ENCODE measurements at regions not wholly inside any gene's neighbourhood (a gene's known extent, or its start where the extent isn't known, plus 50 kb on each side); places are given as distances from the start of the nearest gene placed in this dataset.

DNA sequence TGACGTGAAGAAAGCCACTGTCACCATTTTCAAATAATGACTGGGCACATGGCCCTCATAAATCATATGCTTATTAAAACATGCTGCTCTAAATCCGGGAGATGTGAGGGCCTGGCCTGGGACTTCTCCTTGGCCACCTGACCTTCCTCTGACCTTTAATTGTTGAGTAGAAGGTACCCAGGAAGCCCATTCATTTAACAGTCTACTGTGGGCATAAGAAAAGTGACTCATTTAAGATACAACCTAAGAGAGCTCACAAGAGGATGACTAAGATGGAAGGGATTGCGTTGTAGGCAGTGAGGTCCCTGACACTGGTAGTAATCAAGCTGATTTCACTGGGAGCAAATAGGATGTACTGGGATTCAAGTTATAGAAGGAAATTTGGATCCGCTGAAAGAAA is 203.4 kb upstream of the GPR26 start:
- no peak for DNase-seq

DNA sequence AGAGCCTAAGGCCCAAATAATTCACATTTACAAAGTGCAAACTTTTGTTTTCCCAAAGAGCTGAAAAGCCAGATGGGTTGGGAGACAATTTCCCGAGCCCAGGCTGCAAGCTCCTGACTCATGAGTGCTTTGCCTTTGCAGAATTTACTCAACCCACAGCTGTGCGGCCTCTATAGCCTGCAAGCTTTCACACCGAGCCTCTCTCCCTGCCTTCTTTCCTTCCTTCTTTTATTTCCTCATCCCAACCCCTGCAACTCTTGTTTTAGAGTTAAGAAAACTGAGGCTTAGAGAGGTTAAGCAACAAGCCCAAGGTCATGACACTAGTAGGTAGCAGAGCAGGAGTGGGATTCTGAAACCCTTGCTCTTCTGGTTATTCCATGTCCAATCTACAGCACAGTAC is 203.0 kb upstream of the GPR26 start:
- no peak for DNase-seq

DNA sequence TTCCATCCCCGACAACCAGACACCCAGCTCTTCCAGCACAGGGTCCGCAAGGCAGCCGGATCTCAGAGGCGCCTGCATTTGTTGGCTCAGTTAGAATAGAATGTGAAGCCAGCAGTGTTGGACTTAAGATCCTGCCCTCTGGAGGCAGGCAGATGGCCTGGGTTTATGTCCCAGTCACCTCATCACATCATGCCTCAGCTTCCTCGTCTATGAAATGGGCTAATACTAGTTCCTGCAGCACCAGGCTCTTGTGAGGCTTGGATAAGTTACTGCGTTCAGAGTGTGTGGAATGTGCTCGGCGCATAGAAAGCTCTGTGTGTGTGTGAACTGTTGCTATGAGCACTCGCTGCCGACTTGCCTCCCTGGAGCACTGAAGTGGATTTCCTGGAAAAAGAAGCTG is 202.5 kb upstream of the GPR26 start:
- no peak for DNase-seq

DNA sequence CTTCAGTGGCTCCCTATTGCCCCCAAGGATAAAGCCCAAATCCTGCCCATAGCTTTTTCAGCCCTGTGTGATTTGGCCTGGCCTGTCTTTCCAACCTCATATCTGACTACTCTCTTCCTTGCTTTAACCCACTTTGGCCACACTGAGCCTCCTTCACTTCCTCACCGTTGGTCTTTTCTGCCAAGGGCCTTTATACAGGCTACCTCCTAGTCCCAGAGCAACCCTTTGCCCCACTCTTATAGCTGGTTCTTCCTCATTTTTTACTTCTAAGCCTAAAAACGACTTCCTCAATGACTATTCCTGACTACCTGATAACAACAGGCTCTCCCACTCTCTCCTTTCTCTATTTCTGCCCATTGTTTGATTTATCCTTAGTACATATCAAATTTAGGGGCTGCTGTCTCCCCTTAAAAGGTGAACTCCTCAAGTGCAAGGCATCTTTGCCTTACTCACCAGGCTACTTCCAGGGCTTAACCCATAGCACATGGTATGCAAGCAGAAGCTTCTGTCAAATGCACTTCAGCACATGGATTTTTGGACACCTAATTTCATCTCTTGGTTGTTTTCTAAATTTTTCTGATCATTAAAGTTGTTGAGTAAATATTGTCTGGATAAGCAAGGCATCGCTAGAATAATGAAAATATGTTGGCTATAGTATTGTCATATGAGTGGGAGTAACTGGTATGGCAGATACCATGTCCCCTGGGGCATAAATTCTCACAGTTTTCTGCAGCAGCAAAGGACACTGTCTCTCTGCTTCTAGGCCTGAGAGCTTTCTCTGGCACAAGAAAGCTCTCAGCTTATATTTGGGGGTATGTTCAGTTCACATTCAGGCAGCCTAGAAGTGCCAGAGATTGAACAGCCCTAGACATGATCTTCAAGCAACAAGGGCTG is 201.5 kb upstream of the GPR26 start:
- no peak for DNase-seq

DNA sequence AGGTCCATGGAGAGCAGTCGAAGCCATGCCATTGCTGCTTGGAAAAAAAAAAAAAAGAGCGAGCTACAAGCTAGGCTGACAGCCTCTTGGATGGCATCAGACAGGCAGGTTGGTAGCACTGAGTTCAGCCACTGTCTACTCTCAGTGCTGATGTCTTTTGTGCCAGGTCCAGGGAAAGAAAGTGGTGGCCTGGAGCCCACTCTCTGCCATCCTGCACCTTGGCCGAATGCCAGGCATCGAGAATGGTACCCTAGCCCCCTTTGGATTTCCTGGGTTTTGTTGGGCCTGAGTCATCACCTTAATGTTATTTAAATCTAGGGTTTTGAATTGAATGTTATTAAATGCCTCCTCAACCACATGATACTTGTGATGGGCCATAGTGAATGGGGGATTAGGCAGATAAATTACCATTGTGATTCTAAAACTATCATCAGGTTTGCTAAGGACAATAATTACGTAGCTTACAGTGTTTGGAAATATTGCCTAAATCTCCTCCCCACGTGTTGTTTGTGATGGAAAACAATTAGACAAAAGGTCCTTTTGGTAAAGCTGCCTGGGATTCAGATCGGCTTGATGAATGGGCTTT is 195.7 kb upstream of the GPR26 start:
- no peak for DNase-seq

DNA sequence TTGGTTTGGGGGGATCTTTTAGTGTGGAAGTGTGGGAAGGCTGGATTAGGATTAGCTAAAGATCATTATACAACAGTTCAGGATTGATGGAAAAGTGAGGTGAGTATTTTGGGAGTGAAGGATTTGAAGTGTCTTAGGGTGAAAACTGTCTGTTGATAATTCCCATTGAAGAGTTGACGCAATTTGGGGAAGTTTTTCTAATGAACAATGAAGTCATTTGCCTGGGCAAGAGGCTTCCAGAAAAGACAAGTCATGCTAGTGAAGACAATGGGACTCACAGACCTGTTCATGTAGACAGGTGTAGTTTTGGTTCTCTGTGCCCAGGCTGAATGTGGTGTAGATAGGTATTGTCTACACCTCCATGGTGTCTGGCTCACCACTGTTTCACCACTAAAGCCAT is 194.3 kb upstream of the GPR26 start:
- no peak for DNase-seq

DNA sequence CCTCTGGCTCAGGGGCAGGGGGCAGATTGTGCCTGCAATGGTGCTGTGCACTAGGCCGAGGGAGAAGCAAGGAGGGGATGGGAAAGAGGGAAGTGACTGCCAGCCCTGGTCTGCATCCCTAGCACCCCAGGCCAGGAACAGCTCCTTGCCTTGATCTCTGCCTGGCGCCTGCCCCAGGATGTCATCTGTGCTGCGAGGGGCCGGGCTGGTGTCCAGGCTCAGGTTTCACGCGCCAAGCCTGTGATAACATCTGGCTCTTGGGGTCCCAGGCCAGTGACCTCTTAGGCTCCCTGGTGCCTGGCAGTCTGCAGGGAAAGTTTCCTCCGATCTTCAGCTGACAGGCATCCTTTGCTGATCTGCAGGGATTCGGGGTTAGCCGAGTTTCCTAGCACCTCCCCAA is 193.5 kb upstream of the GPR26 start:
- DNase-seq, result no peak

DNA sequence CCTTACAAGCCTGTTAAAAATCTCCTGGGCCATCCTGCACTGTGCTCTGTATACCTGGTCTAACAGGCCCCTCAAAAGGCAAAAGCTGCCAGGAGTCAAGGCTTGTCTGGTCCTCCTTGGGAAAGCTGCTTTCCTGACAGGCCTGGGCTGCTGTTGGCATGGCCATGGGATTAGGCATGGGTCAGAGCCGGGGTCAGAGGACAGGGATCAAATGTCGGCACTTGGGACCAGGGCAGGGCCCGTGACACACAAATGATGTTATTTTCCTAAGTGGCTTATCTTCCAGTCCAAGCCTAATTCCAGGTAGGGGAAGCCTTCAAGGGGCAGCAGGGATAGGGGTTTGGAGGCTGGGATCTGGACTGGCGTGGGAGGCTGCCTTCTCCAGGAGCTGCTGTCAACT is 191.5 kb upstream of the GPR26 start:
- DNase-seq, result no peak

DNA sequence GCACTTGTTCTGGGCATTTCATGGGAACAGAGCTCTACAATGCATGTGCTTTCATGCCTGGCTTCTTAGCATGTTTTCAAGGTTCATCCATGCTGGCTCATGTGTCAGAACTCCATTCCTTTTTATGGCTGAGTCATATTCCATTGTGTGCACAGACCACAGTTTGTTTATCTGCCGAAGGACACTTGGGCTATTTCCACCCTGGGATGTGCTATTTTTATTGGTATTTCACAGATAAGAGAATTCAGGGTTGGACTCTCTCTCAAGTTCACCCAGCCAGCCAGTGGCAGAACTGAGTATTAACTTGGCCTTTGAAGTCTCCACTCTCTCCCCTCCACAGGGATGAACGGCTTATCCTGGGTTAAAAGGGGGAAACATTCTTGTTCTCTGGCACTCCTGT is 190.7 kb upstream of the GPR26 start:
- no peak for DNase-seq

DNA sequence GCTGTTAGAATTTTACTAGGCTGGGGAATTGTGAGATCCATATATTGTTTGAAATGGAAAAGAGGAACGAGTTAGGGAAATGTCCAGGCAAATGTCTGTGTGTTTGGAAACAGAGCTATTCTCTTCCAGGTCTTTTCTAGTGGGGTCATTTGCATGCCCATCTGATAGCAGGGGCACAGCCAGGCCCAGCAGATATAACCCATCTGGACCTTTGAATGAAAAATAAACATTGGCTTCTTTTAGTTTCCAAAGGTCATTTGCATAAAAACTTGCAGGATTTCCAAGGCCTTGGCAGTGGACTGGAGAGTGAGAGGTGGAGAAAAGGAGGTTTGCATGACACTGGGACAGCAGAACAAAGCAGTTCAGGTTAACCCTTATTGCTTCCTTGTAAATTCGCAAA is 188.0 kb upstream of the GPR26 start:
- DNase-seq, result no peak

DNA sequence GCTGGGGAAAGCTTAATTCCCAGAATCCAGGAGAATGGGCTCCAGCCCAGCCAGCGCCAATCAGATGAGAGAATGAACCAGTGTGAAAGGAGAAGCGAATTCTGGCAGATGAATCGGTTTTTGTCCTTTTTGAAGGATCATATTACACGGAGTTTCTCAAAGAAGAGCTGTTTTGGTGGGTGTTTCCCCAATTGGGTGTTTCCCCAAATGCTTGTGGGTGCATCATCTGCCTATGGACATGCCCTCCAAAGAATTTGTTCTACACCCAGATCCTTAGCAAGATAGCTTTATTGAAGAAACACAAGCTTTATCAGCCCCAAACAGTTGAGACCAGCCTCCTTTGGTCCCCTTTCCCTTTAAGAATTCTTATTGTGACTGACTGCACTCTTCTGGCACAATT is 186.5 kb upstream of the GPR26 start:
- DNase-seq, result no peak

DNA sequence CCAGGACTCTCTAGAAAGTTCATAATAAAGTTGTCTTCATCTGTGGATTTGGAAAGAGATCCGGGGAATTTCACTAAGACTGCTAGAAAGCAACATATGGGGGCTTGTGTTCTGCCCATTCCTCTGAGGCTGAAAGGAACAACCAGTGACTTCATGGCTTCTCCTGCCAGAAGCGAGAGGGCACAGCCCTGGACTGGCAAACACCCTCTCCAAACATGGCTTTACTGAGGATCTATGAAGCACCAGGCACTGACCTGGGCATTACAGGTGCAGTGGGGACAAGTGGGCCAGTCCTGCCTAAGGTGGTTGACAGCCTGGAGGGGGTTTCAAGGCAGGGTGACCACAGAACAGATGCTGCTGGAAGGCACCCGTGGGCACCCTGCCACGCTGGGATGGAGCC is 185.8 kb upstream of the GPR26 start:
- DNase-seq, result no peak

DNA sequence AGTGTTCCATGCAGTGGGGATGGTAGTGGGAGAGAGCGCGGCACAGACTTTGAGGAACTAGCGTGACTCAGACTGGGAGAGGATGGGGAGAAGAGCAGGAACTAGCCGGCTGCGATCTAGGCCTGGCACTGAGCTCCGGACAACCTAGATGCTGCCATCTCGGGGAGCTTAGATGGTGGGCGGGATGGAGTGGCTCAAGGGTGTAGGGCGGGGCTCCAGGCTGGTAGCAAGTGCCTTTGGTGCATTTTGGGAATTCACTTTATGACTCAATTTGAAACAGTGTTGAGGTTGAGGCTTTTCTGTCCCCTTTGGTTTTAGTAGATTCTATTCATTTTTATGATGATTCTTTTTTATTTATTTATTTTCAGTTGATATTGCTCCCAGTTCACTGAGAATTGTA is 185.3 kb upstream of the GPR26 start:
- no peak for DNase-seq

DNA sequence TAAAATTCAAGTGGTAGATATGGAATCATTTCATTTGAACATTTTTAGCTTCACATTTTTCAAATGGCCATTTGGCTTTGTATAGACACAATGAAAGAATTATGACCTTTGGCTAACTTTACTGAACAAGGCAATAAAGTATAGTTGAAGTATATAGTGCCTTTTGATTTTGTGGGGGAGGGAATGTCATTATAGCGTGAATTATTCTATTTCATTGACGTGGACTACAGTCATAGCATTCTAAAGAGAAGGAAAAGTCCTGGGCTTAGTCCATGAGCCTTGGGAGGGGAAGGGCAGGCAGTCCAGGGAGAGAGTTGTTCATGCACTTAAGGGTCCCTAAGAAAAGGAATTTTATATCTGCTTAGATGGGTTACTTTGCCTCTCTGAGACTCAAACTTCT is 181.4 kb upstream of the GPR26 start:
- DNase-seq, result no peak

DNA sequence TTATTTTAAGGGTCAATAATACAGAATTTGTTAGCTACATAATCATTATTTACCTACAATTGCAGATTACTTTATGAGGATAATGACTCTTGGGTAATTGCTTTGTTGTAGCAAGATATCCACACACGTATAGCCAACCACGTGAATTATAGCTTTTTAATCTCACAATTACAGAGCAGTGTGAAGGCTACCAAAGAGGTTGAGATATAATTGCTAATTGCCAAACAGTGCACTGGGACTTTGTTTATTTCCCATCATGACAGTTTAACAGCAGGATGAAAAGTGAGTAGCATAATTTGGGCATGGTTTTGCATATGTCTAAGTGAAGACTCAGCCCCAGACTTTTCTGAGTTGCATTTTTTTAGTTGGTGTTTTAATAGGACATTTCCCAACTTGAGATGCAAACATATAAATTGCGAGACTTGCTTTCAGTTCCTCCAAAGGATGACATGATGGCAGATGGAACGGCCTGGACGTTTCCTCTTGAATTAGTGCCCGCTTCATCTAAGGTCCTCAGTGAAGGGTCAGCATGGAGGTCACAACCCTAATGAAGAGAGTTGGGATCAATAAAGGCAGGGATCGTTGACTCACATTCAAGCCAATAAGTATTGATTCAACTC is 180.7 kb upstream of the GPR26 start:
- no peak for DNase-seq

DNA sequence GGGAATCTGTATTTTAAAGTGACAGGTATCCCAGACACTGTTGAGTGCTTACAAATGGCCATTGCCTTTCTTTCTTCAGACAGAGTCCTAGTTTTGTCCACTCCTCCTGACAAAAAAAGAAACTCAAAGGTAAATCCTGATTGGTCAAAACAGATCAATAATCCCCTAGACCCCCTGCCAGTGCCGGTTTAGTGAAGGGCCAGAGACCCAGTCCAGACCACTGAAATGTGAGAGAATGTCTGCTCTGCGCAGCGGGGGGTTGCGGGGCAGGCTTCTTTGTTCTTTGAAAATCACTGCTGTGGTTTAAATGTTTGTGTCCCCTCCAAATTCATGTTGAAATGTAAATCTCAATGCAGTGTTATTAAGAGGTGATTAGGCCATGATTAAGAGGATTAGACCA is 177.7 kb upstream of the GPR26 start:
- DNase-seq, result no peak

DNA sequence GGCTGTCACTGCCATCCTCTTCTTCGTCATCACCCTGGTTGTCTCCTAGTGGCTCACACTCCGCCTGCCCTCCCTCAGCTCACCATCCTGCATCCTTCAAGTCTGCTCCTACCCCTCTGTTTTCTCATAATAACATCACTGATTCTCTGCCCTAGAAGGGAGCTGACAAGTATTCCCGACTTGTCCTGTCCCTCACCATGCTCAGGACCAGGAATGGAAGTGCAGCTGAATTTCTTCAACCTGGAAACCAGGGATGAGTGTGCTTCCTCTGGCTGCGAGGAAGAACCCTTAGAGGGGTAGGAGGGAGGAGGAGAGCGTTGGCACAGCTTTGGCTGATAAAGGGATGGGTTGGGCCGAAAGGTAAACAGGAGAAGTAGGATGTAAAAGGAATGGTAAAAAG is 174.8 kb upstream of the GPR26 start:
- DNase-seq, result no peak

DNA sequence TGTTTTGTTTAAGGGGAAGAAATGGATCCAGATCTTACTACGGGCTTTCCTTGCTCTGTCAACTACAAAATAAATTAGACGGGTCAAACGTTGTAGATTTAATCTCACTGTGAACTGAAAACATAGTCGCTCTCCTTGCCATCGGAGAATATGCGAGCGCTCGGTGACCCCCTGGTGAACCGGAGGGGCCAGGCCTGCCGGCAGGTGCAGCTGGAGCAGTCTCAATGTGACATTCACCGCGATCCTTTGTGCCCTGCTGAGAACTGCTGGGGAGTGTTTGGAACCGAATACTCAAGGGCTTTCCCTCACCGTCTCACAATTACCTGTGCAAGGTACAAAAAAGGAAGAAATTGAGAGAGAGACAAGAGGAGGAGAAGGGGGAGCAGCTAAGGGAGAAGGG is 174.1 kb upstream of the GPR26 start:
- no peak for DNase-seq

DNA sequence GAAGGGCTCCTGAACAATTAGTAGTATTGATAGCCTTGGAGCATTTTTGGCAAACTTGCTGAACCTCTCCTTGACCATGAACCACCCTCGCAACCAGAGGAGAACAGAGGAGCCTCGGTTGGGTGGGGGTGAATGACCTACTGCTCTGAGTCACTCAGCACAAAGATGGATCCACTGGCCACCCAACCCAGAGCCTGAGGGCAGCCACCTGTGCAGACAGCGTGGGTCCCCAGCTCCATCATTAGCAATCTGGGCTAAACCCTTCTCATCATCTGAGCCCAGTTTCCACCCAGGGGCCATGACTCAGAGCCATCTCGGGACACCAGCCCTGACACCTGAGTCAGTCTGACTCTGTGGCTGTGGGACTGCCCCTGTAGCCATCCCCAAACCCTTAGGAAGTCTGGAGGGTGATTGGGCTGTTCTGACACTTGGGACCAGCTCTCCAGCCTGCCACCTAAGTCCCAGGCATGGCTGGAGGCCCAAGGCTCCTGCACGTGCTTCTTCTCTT is 171.8 kb upstream of the GPR26 start:
- DNase-seq, result no peak

DNA sequence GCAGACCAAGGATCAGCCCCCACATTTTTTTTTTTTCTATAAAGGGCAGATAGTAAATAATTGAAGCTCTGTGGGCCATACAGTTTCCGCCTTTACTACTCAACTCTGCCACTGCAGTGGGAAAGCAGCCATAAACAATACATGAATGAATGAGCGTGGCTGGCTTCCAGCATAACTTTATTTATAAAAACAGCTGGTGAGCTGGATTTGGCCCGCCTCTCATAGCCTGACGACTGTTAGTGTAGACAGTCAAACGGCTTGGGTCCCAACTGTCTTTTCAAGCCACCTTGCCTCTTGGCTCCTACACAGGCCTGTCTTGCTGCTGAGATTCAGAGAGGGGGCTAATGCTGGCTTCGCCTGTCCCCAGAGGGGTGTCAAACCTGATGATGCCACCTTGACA is 169.8 kb upstream of the GPR26 start:
- DNase-seq, result no peak

DNA sequence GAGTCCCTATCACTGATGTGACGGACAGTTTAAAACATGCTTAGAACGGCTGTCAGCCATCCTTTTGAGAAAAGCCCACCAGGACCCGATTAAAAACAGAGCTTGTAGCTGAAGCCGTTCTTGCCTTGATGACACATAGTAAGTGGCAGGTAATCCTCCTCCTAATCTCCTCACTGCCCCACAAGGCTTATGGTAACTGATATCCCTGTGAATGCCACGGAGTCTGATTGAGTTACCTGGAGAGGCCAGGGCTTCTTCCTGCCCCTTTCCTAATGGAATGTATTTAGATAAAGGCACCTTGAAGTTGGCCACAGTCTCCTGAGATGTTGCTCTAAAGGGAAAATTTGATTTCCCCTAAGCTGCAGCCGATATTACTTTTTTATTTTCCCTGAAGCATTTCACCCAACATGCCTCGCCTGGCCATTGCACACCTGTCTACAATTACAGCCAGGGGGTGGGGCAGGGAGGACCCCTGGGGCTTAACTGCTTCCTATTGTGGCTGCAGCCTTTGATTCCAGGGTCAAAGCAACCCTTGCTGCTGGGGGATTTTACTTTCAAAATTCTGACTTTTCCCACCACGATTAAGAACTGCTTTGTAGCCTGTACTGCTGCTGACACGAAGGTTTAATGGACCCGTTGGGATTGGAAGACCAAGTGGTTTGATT is 169.0 kb upstream of the GPR26 start:
- no peak for DNase-seq

DNA sequence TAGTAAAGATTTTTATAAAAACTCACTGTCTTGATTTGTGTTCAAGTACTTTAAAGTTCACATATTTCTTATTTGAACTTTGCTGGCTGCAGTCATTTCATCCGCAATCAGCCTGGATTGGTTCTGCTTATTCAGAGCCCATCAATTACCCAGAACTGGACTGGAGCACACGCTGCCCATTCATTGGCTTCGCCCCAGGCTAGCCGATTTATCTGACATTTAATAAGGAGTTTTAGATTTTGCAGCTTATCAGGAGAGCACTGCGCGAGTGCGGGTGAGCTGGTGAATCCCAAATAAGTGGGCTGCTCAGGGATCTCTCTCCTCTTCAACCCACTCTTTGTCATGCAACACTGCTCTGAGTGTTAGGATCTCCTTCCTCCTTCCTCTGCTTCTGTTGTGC is 166.0 kb upstream of the GPR26 start:
- no peak for DNase-seq

DNA sequence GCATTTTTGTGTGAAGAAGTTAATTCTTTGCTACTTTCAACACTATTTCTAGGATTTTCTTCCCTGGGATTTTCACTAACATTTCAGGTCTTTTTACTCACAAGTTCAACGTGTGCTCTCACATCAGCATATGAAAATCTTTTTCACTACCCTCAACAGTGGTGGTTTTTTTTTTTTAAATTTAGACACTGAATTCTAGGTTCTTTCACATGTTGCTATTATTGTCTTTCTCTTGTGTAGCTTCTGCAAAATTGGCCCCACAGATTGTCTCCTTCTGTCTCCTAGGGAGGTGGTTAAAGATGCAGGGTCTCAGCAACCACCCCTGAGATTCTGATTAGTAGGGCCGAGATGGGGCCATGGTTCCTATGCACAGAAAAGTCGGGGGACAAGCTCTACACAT is 165.0 kb upstream of the GPR26 start:
- no peak for DNase-seq

DNA sequence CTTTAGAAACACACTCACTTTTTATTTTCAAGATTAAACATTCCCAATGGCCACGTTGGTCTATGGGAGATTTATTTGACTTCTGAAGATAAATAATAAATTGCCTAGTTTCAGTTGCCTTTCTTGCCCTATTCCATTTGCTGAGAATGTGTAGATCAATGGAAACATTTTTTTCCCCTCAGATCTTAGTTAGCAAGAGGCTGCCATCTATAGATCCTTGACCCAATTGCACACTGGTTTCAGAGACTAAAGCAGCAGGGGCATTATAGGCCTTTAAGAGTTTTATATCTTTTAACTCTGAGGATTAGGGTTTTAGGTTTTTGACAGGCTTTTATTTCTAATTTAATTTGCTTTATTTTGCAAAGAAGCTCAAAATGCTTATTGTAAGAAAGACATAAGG is 163.2 kb upstream of the GPR26 start:
- DNase-seq, result no peak

Data from NCI-H446 (cell line).